ENCODE measurements at regions not wholly inside any gene's neighbourhood (a gene's known extent, or its start where the extent isn't known, plus 50 kb on each side); places are given as distances from the start of the nearest gene placed in this dataset.

DNA sequence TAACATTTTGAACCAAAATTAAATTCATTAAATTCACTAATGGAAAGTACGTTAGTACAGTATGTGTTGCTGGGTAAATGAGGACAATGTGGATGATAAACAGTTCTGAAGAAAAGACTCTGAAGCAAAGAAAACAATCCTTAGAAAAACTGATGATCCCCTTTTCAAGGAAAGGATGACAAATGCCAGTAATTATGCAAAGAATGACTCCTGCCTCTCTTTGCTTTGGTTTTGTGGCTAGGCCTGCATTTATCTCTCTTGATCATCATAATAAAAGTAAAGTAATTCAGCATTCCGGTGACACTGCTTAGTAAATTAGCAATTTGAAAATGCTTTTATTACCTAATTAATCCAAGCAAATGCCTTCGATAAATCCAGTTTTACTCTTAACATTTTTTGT lies 652.2 kb upstream of the DIPK2B start:
- no peak for DNase-seq

DNA sequence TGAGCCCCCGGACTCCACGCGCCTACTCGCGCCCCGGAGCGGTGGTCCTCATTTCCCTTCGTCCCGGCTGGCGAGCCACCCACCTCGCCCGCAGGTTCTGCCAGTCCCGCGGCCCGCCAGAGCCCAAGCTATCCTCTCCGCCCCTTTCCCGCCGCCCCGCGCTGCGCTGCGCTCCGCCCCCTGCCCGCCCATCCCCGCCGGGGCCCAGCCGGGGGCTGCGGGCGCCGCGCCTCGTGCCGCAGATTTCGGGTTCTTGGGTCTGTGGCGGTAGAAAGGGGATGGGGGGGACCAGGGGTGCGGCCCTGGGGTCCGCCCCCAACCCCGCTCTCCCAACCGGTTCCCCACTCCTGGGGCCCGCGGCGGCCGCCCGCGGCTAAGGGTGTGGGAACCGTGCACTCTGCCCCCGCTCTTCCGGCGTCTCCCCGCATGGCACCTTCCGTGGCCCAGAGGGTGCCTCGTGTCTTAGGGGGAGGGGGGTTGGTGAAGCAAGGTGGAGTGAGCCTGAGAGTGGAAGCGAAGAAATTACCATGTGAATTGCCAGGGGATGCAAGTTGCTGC lies 650.8 kb upstream of the DIPK2B start:
- DNase-seq = no peak

DNA sequence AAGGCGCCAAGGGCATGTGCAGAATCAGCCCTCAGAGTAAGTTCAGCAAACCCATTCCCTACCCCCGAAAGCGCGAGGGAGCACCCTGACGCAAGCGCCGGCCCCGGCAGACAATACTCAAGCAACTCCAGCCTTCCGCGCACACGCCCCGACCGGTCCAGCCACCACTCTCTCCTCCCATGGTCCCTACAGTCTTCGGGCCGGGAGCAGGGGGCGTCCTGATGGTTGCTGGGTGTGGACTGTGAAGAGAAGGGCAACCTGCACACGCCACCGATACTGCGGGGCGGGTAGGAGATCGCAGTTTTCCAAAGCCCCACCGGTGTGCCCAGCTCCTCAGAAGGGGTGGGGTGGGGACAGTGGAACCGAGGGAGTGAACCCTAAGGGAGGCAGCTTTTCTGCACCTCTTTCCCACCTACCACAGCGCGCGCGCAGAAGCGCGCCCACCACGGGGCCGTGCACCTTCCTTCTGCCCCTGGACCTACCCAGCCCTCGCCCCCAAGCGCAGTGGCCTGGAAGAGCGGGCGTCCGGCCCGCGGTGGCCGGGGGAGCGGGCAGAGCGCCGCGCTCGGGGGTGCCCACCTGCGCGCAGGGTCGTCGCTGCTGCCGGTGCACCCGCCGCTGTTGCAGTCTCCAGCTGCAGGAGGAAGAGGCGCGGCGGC lies 650.2 kb upstream of the DIPK2B start:
- no peak for DNase-seq

DNA sequence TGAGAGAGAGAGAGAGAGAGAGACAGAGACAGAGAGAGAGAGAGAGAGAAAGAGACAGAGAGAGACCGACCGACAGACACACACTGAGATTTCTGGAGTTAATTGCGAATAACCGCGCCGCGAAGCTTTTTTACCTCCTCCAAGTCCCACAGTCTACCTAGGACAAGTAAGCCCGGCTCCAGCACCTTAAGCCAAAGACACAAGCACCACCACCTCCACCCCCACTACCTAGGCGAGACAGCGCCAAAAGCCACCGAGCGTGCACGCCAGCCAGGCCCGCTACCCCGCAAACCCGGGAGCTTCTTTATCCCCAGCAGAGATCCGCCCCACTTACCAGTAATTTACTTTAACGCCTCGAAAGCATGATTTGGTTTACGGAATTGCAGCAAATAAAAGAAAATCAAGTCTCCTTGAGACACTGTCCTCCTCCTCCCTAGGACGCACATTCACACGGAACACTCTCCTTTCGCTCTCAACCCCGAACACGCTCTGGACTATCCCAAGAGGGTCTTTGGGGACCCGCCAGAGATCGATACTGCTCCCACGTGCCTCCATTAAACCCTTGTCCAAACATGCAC lies 649.6 kb upstream of the DIPK2B start:
- DNase-seq = no peak

DNA sequence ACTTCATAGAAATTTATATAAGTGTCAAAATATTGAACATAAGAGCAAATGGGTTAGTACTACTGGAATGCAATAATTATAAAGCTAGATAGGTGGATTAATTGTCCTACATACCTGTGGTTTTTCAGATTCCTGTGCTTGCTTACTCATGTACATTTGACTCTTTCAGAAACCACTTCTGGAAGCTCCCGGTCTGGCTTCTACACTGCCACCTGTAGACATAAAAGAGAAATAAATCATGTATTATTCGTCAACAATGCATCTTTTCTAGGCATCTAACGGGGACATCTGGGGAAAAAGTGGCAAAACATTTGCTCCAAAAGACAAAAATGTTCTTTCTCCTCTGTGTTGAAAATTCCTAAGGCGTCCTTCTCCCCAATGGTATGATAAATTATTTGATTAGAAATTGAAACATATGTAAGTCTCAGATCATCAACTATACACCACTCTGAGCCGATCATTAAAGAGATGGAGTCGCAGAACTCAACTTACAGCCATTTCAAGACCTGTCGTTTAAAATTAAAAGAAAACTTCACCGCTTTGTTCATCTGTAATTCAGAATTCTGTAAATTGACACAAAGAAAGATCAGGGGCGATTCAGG lies 648.7 kb upstream of the DIPK2B start:
- peak; percentile 41 for DNase-seq

DNA sequence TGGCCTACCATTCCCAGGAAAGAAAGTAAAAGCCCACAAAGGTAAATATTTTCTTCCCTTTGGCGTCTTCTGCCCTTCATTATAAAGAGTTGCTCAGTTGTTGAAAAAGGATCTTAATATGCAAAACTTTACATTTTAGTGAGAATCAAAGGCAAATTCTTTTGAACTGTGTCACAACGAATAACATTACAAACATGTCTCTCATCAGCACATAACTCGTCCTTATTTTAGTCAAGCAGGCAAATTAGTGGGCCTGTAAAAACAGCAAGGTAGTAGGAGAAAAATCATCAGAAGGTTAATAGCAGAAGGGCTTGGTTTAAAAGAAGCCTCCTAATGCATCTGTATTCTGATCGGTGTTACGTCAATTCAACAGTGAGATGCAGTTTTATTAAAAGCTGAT lies 647.3 kb upstream of the DIPK2B start:
- DNase-seq = no peak

DNA sequence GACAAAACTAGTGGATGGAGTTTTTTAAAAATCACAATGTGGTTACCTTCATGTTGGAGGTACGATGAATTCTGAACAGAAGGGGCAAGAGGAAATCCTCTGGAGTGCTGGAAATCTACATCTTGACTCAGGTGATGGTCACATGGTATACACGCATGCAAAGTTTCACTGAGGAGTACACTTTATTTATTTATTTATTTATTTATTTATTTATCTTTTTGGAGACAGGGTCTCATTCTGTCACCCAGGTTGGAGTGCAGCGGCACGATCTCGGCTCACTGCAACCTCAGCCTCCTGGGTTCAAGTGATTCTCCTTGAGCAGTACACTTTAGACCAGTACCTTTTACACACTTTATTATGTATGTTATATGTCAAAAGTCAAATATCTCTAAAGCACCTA lies 645.7 kb upstream of the DIPK2B start:
- DNase-seq = no peak

DNA sequence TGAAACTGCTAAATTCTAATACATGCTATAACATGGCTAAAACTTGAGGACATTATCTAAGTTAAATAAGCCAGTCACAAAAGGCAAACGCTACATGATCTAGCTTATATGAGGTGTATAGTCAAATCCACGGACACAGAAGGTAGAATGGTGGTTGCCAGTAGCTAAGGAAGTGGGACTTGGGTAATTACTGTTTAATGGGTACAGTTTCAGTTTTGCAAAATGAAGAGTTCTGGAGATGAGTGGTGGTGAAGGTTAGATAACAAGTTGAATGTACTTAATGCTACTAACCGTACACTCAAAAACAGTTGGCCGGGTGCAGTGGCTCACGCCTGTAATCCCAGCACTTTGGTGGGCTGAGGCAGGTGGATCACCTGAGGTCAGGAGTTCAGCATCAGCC lies 644.5 kb upstream of the DIPK2B start:
- no peak for DNase-seq

DNA sequence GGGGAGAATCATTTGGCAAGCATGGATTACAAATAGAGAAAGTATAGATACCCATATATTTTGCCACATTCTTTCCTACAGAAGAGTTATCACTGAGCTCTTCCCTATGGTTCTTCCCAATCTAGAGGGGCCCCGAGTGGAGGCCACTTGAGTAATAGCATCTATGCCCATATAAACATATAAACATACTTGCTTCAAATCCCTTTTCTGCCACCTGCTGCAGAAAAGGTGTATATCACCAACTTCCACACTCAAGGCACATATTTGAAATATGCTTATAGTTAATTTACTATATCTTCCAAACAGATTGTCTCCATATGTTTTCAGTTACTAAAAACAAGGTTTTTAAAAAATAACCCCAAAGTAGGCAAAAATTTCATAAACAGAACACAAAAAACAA lies 642.8 kb upstream of the DIPK2B start:
- peak; percentile 8 for DNase-seq

DNA sequence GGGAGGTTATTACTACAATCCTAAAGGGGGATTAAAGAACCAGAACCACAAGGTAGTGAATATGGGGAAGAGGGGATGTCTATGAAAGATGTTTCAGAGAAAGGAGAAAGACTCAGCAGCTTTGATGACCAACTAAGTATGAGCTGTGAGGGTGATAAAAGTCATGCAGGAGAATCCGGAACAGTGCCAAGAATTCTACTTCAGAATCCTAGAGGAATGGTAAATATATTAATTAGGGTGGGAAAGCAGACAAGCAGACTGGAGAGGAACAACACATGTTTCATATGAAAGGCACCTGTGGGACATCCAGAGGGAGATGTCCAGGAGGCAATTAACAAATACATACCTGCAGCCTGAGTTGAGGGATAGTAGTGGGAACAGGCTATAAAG lies 642.2 kb upstream of the DIPK2B start:
- no peak for DNase-seq

DNA sequence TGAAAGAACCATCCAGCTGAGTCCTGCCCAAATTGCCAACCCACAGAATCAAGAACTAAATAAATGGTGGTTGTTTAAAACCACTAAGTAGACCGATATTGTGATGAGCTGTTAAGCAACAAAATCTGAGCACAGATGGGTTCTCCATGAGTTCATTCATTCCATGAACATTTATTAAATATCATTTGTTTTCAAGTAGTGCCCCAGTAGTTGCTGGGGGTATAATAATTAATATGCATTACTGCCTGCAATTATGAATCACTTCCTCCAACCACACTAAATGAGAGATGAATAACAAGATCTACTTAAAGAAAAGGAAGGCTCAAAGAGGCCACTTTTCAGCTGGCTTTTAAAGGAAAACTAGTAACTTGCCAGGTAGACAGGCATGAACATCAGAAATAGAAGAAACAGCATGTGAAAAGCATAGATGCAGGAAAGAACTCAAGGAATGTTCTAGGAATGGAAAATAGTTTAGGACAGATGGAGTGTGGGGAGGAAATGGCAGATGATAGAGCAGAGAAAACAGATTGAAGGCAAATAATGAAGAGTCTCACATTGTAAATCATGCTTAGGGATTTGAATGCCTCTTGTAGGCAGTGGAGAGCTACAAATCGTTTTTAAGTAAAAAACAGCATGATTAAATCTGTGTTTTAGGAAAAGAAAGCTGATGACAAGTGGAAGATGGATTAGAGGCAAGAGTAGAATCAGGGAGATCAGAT lies 641.7 kb upstream of the DIPK2B start:
- no peak for DNase-seq

DNA sequence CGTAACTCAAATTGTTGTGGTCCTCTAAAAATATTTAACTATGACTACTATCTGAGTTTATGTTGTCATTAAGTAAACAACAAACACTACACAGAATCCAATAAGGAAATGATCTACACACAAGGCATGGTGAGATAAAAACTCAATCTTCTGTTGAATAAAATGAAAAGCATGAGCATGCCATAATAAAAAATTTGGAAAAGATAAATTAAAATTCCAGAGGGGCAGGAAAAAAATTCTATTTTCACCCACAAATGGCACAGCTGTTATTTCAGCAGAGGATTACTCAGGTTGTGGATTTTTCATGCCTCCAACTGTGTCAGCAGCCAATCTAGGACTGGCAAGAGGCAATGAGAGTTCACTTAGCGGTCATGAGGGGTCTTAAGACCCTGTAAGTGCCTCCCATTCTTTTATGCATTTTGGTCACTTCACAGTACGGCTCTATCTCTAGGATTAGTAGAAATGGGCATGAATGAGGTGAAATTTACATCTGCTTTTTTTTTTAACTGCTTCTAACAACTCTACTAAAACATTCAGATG lies 639.8 kb upstream of the DIPK2B start:
- DNase-seq = no peak

DNA sequence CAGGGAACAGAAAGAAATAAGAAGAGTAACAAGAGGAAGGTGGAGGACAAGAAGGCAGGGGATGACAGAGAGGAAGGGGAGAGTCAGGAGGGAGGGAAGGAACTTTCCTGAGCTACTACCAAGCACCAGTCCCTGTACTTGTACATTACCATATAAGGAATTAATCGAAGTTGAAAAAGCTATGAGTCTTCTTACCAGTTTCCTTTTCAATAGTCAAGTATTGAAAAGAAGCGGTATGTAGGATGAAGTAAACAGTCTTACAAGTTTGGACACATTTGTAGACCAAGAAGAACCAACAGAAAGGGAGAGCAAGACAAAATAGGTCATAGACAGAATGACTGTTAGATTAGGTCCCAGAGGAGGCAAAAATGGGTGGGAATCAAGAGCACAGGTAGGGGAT lies 629.7 kb upstream of the DIPK2B start:
- DNase-seq = no peak

DNA sequence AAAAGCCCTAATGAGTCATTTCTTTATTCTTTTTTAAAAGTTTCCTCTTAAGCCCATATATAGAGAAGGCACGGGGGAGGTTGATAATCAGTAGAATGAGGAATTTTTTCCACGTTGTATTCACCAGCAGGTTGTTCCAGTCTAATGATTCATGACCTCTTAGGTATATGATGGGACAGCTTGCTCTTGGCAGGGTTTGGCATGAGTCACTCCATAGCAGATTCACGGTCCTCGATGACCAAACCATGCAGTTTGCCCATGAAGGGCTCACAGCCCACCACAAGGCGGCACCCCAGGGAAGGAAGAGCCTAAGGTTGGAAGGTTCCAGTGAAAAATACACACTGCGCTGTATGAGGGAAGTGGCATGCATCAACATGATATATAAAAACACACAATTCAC lies 623.8 kb upstream of the DIPK2B start:
- peak; percentile 60 for DNase-seq

DNA sequence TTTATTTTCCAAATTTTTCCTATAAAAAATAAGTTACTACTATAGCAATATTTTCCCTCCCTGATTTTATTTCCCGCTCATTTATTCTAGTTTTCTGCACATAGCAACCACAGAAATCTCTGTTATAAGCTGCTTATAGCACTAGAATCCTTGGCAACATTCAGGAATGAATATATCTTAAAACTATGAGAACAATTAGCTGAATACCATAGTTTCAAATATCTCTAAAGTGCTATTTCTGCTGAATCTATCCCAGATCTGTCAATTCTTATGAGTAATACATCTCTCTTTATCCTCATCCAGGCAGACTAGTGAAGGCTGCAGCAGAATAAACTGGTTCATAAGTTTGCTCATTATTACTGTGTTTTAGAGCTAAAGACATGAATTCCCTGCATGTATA lies 622.9 kb upstream of the DIPK2B start:
- no peak for DNase-seq

DNA sequence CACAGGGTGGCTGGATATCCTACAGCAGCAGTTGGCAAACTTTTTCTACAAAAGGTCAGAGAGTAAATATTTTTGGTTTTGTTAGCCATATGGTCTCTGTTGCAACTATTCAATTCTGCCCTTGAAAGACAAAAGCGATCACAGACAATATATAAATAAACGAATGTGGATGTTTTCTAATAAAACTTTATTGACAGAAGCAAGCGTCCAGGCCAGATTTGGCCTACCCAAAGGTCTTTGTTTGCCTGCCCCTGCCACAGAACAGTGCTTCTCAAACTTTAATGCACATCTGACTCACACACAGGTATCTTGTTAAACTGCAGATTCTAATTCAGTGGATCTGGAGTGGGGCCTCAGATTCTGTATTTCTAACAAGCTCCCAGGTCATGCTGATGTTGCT lies 621.4 kb upstream of the DIPK2B start:
- DNase-seq = no peak

DNA sequence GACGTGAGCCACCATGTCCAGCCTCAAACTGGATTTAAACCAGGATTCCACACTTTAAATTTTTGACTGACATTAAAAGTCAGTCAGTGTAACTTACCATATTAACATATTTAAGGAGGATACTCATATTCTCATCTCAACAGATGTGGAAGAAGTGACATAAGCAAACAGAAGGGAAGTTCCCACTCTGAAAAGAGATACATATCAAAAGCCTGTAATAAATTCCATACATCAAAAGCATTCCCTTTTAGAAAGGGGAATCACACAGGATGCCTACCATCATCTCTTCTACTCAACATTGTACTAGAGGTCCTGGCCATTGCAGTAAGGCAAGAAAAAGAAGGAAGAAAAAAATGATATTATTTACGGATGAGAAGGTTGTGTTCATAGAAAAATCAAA lies 618.2 kb upstream of the DIPK2B start:
- no peak for DNase-seq

DNA sequence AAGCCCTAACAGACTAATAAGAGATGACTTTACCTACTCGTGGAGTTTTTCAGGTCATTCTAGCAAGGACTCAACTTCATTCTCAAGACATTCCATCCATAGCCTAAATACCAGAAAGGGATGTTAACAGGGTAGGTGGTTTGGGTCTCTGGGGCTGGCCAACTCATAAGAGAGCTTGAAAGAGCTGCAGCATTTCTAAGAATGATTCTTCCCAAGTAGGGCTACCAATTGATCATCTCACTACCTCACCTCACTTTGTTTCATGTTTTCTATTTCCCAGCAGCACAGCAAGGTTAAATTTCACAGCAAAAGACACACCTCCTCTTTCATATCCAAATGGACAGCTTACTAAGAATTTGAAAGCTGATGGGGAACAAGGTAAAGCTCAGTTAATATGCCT lies 614.8 kb upstream of the DIPK2B start:
- no peak for DNase-seq

DNA sequence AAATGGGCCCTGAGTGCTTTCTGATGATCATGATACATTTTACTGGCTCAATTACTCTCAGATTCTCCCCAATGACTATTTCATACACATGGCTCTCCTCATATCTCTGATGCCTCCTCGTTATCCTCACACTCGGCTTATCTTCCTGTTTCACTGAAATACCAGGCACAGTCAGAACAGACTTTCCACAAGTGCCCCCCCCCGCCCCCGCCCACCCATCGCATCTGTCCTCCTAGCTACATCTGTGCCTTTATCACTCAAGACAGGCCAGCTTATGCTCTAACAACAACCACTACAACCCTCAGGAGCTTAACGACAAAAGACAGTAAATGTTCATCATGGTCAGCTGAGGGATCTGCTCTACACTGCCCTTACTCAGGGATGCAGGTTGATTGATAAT lies 610.6 kb upstream of the DIPK2B start:
- peak; percentile 56 for DNase-seq

DNA sequence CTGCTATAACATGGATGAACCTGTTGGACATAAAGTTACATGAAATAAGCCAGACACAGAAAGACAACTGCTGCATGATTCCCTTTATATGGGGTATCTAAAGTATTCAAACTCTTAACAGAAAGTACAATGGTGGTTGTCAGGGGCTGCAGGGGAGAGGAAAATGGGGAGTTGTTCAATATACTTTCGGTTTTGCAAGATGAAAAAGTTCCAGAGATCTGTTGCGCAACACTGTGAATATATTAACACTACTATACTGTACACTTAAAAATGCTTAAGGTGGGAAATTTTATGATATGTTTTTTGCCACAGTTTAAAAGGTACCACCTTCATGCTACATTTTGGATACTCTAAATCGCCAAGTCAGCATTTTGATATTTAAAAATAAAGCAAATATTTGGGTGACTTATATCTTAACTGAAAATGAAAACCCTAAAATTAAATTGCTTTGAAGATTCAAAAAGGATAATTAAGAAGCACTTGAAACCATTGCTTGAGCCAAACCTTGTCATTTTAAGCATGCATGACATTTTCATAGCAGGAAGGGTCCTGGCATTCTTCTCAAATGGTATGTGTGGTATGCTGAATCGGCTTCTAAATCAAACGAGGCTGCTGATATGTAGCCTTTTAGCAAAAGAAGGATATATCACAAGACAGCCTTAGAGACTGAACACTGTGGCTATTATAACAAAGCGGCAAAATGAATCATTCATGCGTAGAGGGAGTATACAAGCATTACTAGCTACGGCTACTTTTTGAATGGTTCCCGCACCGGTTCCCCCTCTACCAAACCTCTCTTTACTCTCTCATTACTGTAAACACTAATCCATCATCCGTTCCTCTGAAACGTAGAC lies 607.1 kb upstream of the DIPK2B start:
- DNase-seq = peak; percentile 62

DNA sequence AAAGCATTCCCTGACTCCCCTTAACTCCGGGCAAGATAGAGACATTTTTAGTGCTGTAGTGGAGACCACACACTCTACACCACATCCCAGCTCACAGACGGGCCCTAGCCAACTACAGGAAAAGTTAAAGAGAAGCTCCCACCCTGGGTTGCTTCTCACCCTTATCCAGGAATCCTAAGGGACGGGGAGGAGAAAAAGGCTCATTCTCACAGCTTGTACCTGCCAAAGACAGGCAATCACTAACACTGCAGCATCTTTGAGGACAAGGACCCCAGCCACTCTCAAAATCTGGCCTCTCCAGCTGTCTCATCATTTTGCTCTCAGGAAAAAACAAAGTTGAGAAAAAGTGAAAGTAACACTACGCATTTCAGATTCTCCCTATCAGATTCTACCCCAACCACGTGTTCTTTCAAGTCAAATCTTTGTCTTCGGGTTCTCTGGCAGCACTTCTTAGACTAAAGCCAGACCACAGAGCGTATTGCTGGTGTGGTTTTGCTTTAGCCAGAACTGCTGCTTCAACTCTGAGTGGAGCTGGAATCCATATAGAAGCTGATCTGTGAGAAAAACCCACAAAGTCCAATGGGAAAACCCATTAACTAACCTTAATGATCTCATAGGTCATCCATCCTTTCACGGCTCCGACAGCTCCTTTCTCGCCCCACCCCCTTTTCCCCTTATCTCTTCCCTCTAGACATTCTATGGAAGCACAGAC lies 605.9 kb upstream of the DIPK2B start:
- DNase-seq = peak; percentile 67

DNA sequence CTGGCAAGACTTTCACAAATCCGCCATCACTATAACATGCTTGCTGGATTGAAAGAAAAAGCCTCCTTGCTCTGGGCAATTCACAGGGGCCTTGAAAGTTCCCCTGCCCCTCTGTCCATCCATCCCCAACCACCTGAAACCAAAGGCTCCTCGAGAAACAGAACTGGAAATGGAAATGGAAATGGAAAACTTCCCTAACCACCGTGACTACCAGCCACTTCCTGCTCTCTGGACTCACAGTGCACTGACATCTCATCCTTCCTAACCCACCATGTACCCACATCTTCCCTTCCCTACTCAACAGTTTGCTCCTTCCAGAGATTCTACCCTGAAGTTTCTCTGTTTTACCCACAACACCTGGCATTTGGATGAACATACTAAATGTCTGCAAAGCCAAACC lies 603.6 kb upstream of the DIPK2B start:
- DNase-seq = no peak
